Activated CD8-positive, alpha-beta memory T cell treated with anti-CD3 and anti-CD28 coated beads, Interleukin-2, amount 50 U/mL, for 4 hours (primary cell): ENCODE measurements at regions not wholly inside any gene's neighbourhood (a gene's known extent, or its start where the extent isn't known, plus 50 kb on each side); places are given as distances from the start of the nearest gene placed in this dataset.

Experiments
- DNase-seq: peaks from one replicate; pipeline ENCODE4 v3.0.0-alpha.2; 2020

DNA sequence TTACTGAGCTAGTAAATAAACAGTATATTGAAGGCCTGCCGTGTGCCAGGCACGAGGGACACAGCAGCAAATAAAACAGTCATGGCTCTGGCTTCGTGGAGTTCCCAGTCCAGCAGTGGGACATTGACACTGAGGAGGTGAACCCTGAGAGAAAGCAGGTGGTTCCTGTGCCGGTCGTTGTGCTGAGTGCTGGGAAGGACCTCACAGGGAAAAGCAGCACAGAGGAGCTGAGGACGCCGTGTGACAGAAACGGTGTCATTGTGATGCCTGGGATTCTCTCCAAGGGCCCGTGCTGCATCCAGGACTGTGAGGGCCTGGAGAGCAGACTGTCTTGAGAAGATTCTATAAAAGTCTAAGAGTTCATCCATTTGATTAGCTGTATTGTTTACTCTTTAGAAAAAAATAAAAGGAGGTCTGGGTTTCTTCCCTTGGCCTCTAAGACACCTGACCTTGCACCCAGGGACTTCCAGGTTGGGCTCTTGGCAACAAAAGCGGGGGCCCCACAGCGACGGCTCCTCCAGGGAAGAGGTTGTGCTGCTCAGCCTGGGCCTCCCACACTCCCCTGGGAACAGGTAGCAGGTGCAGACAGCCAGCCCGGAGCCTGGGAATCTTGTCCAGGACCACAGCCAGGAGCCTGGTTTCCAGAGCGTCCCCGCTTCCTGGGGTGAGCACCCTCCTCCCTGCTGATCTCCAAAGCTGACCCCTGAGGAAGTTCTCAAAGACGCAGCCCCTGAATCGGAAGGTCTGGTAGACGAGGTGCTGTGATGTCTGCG, 251.2 kb upstream of the PMEPA1 start:
- no peak for DNase-seq

GRCh38 chr20:57959589-57959988, 249.8 kb upstream of the PMEPA1 start:
- no peak for DNase-seq

DNA sequence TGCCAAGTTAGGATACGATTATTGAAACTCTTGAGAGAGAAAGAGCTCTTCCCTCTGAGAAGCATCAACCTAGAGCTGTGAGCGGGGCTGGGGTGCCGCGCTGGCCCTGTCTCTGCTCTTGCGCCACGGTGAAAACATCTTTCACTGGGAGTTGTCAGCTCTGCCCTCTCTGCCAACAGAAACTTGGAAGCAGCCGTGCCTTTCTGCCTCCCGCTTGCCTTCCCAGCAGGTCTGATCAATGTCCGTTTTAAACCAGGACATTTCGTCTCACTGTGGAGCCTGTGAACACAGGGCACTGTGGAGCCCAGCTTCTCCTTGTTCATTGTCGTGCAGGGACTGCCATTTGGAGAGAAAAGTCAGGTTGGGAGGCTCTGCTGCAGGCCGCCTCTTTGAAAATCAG, 249.2 kb upstream of the PMEPA1 start:
- no peak for DNase-seq

DNA sequence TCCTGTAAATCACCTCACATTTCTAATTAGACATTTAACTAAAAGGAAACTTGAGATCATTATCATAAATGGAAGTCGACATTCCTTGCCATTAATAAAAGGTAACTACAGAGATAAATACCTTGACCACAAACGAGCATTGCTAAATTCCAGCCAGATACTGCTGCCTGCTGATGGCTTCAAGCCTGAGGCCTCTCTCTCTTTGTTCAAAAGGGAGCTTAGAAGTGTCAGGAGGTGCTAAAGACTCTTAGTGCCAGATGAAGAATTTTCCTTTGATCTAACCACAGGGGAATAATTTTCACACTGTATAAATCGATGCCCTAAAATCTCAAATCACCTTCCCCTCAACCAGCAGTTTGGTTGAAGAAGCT, 248.2 kb upstream of the PMEPA1 start:
- DNase-seq: no peak

- no peak for DNase-seq
Measured at GRCh38 chr20:57957411-57958049, 247.7 kb upstream of the PMEPA1 start.

- DNase-seq: no peak
Measured at GRCh38 chr20:57953638-57954037, 243.8 kb upstream of the PMEPA1 start.

DNA sequence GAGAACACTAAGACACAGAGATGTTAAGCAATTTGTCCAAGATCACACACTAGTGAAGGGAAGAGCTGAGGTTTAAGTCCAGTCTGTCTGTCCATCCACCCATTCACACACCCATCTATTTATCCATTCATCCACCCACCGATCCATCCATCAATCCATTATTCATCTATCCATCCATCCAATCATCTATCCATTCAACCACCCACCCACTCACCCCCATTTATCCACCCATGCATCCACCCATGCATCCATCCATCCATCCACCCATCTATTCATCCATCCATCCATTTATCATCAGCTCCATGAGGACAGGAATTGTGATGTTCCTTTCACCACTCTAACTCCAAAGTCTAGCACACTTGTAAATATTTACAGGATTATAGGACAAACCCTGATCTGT, 242.3 kb upstream of the PMEPA1 start:
- DNase-seq: no peak

- no peak for DNase-seq
Measured at GRCh38 chr20:57951549-57951948, 241.7 kb upstream of the PMEPA1 start.

GRCh38 chr20:57950764-57951485, 241.1 kb upstream of the PMEPA1 start:
- no peak for DNase-seq

DNA sequence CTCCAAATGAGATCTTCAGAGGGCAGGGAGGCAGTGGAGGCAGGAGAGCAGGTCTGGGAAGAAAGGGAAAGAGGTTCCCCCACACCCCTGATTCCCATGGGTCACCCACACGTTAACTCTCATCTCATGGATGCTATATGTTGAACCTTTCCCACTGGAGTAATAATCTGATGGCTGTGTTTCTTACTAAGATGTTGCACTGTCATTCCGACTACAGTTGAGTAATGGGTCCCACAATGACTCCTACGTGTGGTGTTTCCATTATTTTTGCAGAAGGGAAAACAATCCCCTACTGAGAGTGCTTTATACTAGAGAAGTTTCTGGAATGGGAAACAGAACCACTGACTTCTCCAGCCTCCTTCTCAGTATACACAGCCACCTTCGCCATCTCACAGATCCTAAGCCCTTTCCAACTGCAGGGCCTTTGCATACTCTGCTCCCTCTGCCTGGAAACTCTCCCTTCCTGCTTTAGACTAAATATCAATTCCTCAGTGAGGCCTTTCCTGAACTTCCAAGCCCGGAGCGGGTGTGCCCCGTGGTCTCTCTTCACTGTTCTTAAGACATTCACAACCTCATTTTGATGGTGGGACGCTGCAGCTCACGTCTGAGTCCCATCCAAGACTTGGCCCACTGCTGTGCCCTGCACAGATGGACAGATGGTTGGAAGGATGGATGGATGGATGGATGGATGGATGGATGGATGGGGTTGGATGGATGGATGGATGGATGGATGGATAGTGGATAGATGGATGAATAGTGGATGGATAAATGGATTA, 238.6 kb upstream of the PMEPA1 start:
- DNase-seq: no peak

DNA sequence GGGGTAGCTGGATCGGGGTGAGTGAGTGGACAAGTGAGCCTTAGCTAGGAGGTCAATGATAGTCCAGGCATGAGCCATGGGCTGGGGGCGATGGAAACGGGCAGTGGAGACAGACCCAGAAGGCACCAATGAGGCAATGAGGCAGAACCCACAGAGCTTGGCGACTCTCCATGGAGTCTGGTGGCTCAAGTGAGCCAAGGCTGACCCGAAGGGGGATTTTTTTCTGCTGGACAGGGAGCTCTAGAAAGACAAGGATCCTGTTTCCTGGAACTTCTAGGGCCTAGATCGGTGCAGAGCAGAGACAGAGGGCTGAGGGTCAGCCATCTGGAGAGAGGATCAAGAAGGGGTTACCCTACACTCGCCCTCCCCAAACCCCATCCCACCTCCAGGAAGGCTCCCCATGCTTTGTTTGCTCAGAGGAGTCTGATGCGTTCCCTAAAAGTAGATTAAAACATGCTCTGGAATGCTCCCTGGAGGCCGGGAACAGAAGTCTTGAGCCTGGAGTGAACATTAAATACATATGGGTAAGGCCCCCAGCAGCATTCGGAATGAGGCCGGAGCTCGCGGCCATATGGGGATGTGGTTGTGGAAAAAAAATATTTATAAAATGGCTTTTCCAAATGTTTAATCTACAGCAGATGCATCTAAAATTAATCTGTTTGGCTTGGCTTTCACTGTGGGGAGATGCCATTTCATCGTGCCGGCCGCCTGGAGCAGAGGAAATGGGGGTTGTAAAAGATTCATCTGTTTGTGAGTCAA, 237.8 kb upstream of the PMEPA1 start:
- DNase-seq: no peak

- no peak for DNase-seq
Measured at GRCh38 chr20:57946559-57947315, 236.9 kb upstream of the PMEPA1 start.

DNA sequence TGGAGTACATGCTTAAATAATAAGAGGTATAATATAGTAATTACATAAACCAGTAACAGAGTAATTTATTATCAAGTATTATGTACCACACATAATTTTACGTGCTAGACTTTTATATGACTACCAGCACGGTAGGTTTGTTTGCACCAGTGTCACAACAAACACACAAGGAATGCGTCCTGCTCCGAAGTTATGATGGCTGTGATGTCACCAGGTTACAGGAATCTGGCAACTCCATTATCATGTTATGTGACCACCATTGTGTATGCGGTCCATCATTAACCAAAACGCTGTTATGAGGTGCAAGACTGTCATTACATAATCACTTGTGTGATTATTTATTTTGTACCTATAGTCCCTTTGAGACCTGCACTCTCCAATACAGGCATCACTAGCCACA, 235.2 kb upstream of the PMEPA1 start:
- DNase-seq: no peak

DNA sequence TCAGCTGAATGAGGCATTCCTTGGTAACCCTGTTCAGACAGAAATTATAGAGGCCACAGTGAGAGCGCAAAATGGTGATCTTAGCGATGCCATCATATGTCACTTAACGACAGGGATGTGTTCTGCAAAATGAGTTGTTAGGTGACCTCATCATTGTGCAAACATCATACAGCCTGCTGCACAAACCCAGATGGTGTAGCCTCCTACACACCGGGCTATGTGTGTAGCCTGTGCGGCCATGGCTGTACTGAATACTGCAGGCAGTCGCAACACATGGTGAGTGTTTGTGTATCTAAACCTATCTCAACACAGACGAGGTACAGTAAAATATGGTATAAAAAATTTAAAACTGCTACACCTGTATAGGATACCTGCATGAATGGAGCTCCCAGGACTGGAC, 234.1 kb upstream of the PMEPA1 start:
- no peak for DNase-seq

- DNase-seq: no peak
Measured at GRCh38 chr20:57943291-57943690, 233.5 kb upstream of the PMEPA1 start.

DNA sequence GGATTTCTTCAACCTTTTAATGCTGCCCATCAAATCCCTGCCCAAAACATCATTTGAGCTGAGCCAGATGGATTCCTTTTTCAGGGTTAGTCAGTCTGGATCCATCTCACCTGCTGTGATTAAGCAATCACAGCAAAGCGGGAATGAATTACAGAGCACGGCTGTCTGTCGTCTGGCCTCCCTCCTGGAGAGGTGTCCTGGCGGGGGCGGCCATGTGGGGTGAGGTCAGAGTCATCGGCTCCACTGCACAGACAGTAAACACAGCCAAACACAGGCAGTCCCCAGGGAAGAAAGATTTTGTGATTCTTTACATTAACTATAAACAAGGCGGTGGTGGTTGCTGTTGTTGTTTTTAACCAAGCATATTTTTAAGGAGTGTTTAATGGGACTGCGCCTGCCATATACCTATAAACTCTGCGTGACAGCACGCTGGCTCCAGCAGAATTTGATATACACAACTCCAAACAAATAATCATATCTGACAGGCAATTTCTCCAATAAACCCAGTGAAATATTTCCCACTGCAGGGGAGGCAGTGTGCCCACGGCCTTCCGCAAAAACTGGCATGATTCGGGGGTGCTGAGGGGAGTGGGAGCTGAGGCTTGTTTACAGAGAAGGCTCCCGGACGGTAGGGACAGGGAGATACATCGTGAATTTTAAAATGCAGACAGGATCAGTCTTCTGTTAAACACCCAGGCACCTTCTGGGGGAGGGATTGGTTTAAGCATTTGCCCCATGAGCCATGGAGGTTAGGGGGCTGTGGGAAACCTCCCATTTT, 232.0 kb upstream of the PMEPA1 start:
- no peak for DNase-seq

DNA sequence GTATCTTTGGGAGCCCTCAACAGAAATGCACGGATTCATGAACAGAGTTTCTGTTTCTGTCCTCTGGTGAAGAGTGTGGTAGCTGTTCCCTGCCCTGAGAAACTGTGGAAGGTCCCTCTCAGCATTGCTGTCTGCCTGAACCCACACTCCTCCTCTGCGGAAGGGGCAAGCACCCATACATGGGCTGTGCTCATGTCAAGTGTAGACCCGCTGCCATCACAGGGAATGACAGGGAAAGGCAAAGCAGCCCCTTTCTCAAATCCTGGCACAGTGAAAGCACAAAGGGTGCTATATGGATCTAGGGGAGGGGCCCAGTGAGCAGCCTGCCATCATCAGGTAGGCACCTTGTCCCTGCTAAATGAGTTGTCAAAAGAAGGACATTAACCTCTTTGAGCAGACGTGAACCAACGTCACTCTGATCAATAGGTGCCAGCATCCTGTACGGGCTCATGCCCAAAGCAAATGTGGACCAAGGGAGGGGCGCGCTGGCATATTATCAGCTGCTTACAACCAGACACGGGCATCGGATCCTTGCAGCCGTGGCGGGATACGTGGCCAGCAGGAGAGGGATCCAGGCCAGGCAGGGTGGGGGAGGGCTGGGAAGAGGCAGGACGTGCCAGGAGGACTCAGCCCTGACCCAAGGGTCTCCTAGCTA, 231.2 kb upstream of the PMEPA1 start:
- no peak for DNase-seq

DNA sequence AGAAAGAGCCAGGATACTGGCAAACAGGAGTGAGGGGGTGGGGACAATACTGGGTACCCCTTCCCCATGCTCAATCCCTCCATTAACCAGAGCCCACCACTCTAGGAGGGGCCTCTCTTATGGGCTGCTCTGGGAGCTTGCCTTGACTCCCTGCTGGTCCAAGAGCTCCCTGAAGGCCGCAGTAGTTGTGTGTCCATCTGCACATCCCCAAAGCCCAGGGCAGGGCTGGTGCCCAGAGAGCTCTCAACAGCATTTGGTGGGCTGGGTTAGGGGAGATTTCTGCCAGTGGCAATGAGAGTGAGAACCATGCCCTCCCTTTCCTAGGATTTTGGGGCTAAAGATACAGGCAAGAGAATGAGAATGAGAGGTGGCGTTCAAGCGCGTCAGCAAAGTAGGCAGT, 230.6 kb upstream of the PMEPA1 start:
- DNase-seq: no peak

DNA sequence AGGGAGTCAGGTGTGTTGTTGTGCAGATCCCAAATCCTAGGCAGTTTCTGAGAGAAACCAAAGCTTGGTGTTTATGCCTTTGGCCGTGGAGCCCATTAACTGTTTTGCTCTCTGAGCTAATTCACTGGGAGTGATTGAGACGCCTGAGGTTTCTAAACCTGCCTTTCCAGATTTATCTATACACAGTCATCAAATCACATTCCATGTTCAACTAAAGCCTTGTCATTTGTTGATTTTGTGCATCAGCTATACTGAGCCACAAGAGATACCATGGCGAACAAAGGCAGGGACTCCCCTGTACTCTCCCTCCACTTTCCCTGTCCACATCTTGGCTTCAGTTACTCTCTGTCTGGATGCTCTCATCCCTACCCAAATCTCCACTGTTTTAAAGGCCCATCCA, 229.7 kb upstream of the PMEPA1 start:
- DNase-seq: no peak
